ENCODE measurements at regions not wholly inside any gene's neighbourhood (a gene's known extent, or its start where the extent isn't known, plus 50 kb on each side); places are given as distances from the start of the nearest gene placed in this dataset.

DNA sequence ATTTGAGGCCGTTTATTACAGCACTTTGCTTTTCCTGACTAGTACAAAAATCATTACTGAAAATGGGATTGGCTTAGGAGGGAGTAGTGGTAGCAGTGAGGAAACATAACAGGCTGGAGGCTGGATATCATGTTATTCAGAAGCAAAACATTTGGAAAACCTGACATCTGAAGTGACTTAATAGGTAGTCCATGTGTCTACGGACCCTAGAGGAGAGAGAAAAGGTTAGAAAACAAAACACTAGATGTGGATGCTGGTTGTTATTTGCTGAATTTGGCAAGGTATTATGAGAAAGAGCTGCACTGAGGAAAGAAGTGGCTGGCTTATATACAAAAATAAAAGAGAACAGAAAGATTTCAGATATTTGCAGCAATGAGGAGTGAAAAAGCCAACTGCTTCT is 139.9 kb downstream of the MEX3B start:
- peaks cover 0 to 3% (median 0%) of the 10 kb centered on the region in 9 donors for H3K27me3 ChIP-seq
- ATAC-seq (no peak), DNase-seq (no peak)
- H3K4me3 ChIP-seq = no peak overlapping the region
- no peak overlapping the region for H3K27ac ChIP-seq
- H3K36me3 ChIP-seq = no peaks in the 10 kb centered on the region
- WGBS, 4 donors = 83 to 91% (median 86%) methylated on average over 2 of the region's 2 CpGs
- no peaks in the 10 kb centered on the region for H3K9me3 ChIP-seq
- intact Hi-C loops (cut with DNase I) = loop anchor here in 1 of 10 donors (10.0 kb wide), 1 partner anchor 61 kb away; no protein-coding TSS in a partner anchor
- TF ChIP-seq CTCF (IDR thresholded peaks at IDR 0.05) (no peak), POLR2A (IDR thresholded peaks at IDR 0.05) (no peak)
- H3K4me1 ChIP-seq = peaks cover 0 to 22% (median 10%) of the 10 kb centered on the region in 12 donors

GRCh38 chr15:81901319-81901718 is 144.5 kb downstream of the MEX3B start:
- DNase-seq = no peak
- intact Hi-C loops (cut with DNase I) = loop anchor here in 1 of 10 donors (10.0 kb wide), 1 partner anchor 57 kb away; no protein-coding TSS in a partner anchor
- 61 to 69% (median 66%) methylated on average over 5 of the region's 5 CpGs for WGBS, 4 donors

GRCh38 chr15:81899730-81900129 is 146.1 kb downstream of the MEX3B start:
- DNase-seq (no peak), ATAC-seq (no peak)
- Histone ChIP-seq H3K36me3 (no peaks in the 10 kb centered on the region), H3K9me3 (no peaks in the 10 kb centered on the region), H3K27me3 (peaks cover 0 to 3% (median 0%) of the 10 kb centered on the region in 9 donors), H3K27ac (no peak overlapping the region), H3K4me1 (no peaks in the 10 kb centered on the region), H3K4me3 (no peak overlapping the region)
- TF ChIP-seq CTCF (IDR thresholded peaks at IDR 0.05) (no peak), POLR2A (IDR thresholded peaks at IDR 0.05) (no peak)
- 70 to 93% (median 88%) methylated on average over 2 of the region's 2 CpGs for WGBS, 4 donors
- intact Hi-C loops (cut with DNase I) = loop anchor here in 1 of 10 donors (10.0 kb wide), 1 partner anchor 55 kb away; no protein-coding TSS in a partner anchor

More at GRCh38 chr15:81901319-81901718, 144.5 kb downstream of the MEX3B start:
- Histone ChIP-seq H3K4me1 (no peaks in the 10 kb centered on the region), H3K9me3 (no peaks in the 10 kb centered on the region), H3K27me3 (peaks cover 0 to 3% (median 0%) of the 10 kb centered on the region in 9 donors), H3K4me3 (no peak overlapping the region), H3K27ac (no peak overlapping the region), H3K36me3 (no peaks in the 10 kb centered on the region)
- no peak for TF ChIP-seq CTCF (IDR thresholded peaks at IDR 0.05)
- TF ChIP-seq POLR2A (IDR thresholded peaks at IDR 0.05) = no peak
- ATAC-seq = no peak

DNA sequence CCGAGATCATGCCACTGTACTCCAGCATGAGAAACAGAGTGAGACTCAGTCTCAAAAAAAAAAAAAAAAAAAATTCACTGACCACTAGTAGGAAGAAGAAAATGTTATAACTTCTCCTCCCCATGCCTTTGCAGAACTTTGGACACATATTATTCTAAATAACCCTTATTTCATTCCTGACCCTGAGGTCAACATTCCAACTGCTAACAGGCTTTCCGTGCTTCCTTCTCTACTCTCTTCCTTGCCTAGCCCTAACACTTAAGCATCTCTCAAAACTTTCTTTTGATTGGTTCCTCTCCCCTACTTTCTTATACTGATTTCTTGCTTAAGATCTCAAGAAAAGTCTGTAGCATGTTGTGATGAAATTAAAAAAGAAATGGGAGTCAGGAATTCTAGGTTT is 146.8 kb downstream of the MEX3B start:
- WGBS, 4 donors = 83 to 92% (median 85%) methylated on average over 2 of the region's 2 CpGs
- Histone ChIP-seq H3K36me3 (no peaks in the 10 kb centered on the region), H3K4me3 (no peak overlapping the region), H3K27me3 (peaks cover 0 to 3% (median 0%) of the 10 kb centered on the region in 9 donors), H3K27ac (no peak overlapping the region), H3K4me1 (no peaks in the 10 kb centered on the region), H3K9me3 (no peaks in the 10 kb centered on the region)
- ATAC-seq = no peak
- no peak for DNase-seq
- TF ChIP-seq POLR2A (IDR thresholded peaks at IDR 0.05) (no peak), CTCF (IDR thresholded peaks at IDR 0.05) (no peak)
- intact Hi-C loops (cut with DNase I) = no loop called here
